ENCODE measurements at regions not wholly inside any gene's neighbourhood (a gene's known extent, or its start where the extent isn't known, plus 50 kb on each side); places are given as distances from the start of the nearest gene placed in this dataset.

DNA sequence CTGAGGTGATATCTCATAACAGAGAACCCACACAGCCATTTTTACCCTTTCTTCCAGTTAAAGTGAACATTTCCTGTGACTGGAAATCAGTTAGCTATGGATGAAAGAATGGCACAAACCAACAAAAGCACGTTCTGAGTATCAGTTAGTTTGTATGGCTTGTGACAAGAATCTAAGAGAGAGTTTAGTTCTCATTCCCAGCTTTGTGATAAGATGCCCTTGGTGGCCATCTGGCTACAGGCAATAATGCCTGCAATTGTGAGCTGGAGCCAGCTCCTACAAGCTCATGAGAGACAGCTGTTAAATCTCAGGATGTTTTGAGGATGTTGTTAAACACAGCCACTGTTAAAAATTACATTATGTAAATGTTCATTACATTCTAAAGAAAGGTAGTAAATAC, 122.0 kb upstream of the FRMD6 start:
- TF ChIP-seq POLR2AphosphoS5 (IDR thresholded peaks at IDR 0.05; ENCODE audit: low read depth, low read length) (no peak), TAF1 (IDR thresholded peaks at IDR 0.05; ENCODE audit: borderline replicate concordance, low read depth, low read length) (no peak), POLR2A (IDR thresholded peaks at IDR 0.05; ENCODE audit: low read depth, low read length) (no peak)
